ENCODE measurements at regions not wholly inside any gene's neighbourhood (a gene's known extent, or its start where the extent isn't known, plus 50 kb on each side); places are given as distances from the start of the nearest gene placed in this dataset.

GRCh38 chr20:24753130-24753529 lies 195.9 kb upstream of the CST7 start:
- H3K27me3 ChIP-seq (replicated peaks in 1 of 7) = no peaks in the 10 kb centered on the region

GRCh38 chr20:24754691-24755090 lies 194.4 kb upstream of the CST7 start:
- no peak for TF ChIP-seq CTCF (IDR thresholded peaks at IDR 0.05 in 8 of 11, conservative IDR thresholded peaks at IDR 0.05 in 3 of 11)
- TF ChIP-seq POLR2AphosphoS5 (IDR thresholded peaks at IDR 0.05) = peak in 2 of 3 donors; percentile 12 to 68
- Histone ChIP-seq H3K27me3 (replicated peaks in 1 of 7) (no peaks in the 10 kb centered on the region), H3K9me3 (no peaks in the 10 kb centered on the region), H3K4me3 (no peak overlapping the region), H3K4me1 (peaks cover 0 to 11% (median 3%) of the 10 kb centered on the region in 6 donors), H3K36me3 (no peaks in the 10 kb centered on the region), H3K27ac (peak overlapping the region in 3 of 8 donors; percentile 24 to 47 (median 27))
- 47 to 57% (median 52%) methylated on average over 6 of the region's 6 CpGs for WGBS, 5 donors
- intact Hi-C loops (cut with DNase I; ENCODE audit: low total_unique reads) = no loop called here
- DNase-seq = peak; percentile 77

More at GRCh38 chr20:24753130-24753529, 195.9 kb upstream of the CST7 start:
- Histone ChIP-seq H3K9me3 (peaks cover 0 to 4% (median 0%) of the 10 kb centered on the region in 8 donors), H3K36me3 (no peaks in the 10 kb centered on the region), H3K4me1 (peaks cover 0 to 11% (median 3%) of the 10 kb centered on the region in 6 donors), H3K4me3 (no peak overlapping the region), H3K27ac (no peak overlapping the region)
- intact Hi-C loops (cut with DNase I; ENCODE audit: low total_unique reads) = no loop called here
- 75 to 82% (median 79%) methylated on average over 4 of the region's 4 CpGs for WGBS, 5 donors
- no peak for DNase-seq
- TF ChIP-seq POLR2AphosphoS5 (IDR thresholded peaks at IDR 0.05) (no peak), POLR2A (IDR thresholded peaks at IDR 0.05) (no peak), CTCF (IDR thresholded peaks at IDR 0.05 in 8 of 11, conservative IDR thresholded peaks at IDR 0.05 in 3 of 11) (no peak)

GRCh38 chr20:24755411-24755922 lies 193.6 kb upstream of the CST7 start:
- no peaks in the 10 kb centered on the region for H3K36me3 ChIP-seq
- no peak overlapping the region for H3K4me3 ChIP-seq
- TF ChIP-seq POLR2AphosphoS5 (IDR thresholded peaks at IDR 0.05) (no peak), POLR2A (IDR thresholded peaks at IDR 0.05) (no peak), CTCF (IDR thresholded peaks at IDR 0.05 in 8 of 11, conservative IDR thresholded peaks at IDR 0.05 in 3 of 11) (no peak)
- peaks cover 0 to 5% (median 1%) of the 10 kb centered on the region in 8 donors for H3K9me3 ChIP-seq
- peak overlapping the region in 3 of 8 donors; percentile 24 to 47 (median 27) for H3K27ac ChIP-seq
- peaks cover 0 to 11% (median 3%) of the 10 kb centered on the region in 6 donors for H3K4me1 ChIP-seq
- H3K27me3 ChIP-seq (replicated peaks in 1 of 7) = no peaks in the 10 kb centered on the region
- intact Hi-C loops (cut with DNase I; ENCODE audit: low total_unique reads) = no loop called here
- 68 to 76% (median 73%) methylated on average over 4 of the region's 4 CpGs for WGBS, 5 donors
- no peak for DNase-seq

- H3K9me3 ChIP-seq = peaks cover 0 to 10% (median 2%) of the 10 kb centered on the region in 8 donors
- peak; percentile 31 for DNase-seq
- no peaks in the 10 kb centered on the region for H3K27me3 ChIP-seq (replicated peaks in 1 of 7)
- no peak for TF ChIP-seq POLR2AphosphoS5 (IDR thresholded peaks at IDR 0.05)
- no peak for TF ChIP-seq CTCF (IDR thresholded peaks at IDR 0.05 in 8 of 11, conservative IDR thresholded peaks at IDR 0.05 in 3 of 11)
- no peak for TF ChIP-seq POLR2A (IDR thresholded peaks at IDR 0.05)
- H3K27ac ChIP-seq = no peak overlapping the region
- H3K4me1 ChIP-seq = peaks cover 0 to 11% (median 3%) of the 10 kb centered on the region in 6 donors
- WGBS, 5 donors = 73 to 85% (median 81%) methylated on average over 12 of the region's 12 CpGs
- no peaks in the 10 kb centered on the region for H3K36me3 ChIP-seq
- H3K4me3 ChIP-seq = no peak overlapping the region
- intact Hi-C loops (cut with DNase I; ENCODE audit: low total_unique reads) = no loop called here
These were observed 192.6 kb upstream of the CST7 start for GRCh38 chr20:24756292-24757025.
